Medulla oblongata (tissue), 1 donor: ENCODE measurements at regions not wholly inside any gene's neighbourhood (a gene's known extent, or its start where the extent isn't known, plus 50 kb on each side); places are given as distances from the start of the nearest gene placed in this dataset.
A peak's percentile ranks its signal among the peaks of the same experiment; 100 is the strongest.
"Not testable (repeated sequence)": the region's sequence is repeated elsewhere in the genome, so short reads cannot be mapped to it uniquely, and the experiment has no call there.

Experiments used
- DNase-seq: peaks from one replicate; pipeline ENCODE4 v3.0.0-alpha.2; 2015; ENCODE audit errors: extremely low spot score

DNA sequence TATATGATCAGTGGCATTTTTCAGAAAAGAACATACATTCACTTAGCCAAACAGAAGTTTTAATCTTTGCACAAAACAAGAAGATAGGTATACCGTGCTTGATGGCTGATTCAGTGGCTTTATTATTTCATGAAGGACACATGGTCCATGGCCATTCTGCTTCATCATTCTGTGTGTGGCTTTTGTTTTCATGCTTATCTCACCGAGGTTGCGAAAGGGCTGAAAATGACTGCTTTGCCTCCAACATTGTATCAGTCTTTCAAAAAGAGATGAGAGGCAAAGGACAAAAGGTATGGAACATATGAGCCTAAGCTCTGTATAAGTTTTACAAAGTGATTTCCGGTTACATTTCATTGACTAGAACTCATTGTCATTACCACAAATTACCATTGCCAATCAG is 541.1 kb downstream of the RAB28 start:
- no peak for DNase-seq

- DNase-seq, result no peak
These were observed 550.3 kb downstream of the RAB28 start for GRCh38 chr4:12933760-12934221.

DNA sequence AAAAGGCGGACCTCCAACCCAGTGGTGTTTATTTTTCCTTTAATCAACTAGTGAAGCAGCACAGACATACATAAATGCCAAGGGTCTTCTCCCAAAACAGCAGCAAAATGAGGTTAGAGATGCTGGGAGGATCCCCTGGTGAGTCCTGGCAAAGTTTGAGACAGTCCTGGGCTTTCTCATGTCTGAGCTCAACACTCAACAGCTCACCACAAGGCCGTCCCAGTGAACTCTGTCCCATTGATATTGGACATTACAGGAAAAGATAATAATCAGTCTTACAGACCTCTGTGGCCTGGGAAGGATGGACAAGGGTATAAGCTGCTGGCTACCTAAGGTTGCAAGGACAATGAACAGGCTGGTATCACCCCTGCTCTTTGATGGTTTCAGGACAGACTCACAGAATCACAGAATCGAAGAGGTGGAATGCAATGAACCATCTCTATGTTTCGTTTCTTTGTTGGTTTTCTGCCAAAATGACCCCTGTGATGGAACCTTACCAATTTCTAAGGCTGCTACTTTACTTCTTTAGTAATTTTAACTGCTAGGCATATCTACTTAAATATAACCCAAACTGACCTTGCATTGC is 551.8 kb downstream of the RAB28 start:
- DNase-seq, result no peak

DNA sequence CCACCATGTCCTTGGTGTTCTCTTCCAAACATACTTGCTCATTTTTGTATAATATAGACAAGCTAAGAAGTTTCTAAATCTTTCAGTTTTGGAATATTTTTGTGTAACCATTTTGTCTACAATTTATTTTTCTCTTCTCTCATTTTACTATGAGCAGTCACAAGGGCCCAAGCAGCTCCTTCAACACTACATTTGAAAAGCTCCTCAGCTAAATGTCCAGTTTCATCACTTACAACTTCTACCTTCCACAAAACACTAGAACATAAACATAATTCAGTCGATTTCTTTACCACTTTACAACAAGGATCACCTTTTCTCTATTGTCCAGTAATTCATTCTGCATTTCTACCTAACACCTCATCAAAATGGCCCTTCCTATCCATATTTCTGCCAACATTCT is 554.4 kb downstream of the RAB28 start:
- DNase-seq, result no peak

DNA sequence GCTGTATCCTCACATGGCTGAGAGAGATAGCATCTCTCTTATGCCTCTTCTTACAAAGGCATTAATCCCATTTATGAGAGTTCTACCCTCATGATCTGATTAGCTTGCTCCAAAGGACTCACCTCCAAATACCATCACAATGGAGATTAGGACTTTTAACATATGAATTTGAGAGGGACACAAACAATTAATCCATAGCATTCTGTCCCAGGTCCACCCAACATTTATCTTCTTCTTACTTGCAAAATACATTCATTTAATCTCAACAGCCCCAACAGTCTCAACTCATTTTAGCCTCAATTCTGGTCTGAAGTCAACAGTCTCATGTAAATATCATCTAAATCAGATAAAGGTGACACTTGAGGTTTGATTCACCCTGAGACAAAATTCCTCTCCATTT is 555.4 kb downstream of the RAB28 start:
- no peak for DNase-seq

DNA sequence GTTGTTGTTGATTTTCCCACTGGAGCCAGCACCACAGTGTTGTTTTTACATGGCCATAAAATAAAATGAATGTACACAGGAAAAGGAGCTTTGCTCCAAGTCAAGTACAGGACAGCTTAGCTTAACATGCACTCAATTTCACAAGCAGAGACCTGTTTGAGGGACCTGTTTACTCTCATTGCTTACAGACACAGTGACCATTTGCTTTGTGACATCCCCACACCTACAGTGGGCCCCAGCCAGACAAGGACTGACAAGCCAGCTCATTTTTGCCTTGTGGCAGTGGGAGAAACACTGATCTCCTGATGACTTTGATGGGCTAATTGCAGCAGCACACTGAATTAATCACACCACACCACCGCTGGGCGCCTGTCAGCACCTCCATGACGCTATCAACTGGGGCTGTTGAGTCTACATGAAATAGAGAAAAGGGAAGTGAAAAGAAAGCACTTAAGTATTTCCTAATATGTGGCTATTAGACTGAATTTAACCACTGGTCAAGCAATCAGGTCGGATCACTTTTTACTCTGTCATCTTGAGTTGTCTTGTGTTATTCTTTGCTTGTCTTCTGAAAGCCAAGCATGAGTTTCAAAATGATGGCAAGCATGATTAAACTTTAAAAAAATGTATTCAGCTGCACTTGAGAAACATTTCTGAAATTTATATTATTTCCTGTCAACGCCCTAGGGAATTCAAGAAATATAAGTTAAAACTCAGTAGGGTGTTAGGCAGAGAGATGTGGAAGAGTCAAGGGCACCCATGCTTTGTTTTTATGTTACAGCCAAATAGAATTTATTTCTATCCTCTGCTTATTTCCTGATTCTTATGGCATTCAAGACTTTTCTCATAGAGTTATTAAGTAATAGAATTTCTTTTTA is 557.7 kb downstream of the RAB28 start:
- DNase-seq, result no peak

DNA sequence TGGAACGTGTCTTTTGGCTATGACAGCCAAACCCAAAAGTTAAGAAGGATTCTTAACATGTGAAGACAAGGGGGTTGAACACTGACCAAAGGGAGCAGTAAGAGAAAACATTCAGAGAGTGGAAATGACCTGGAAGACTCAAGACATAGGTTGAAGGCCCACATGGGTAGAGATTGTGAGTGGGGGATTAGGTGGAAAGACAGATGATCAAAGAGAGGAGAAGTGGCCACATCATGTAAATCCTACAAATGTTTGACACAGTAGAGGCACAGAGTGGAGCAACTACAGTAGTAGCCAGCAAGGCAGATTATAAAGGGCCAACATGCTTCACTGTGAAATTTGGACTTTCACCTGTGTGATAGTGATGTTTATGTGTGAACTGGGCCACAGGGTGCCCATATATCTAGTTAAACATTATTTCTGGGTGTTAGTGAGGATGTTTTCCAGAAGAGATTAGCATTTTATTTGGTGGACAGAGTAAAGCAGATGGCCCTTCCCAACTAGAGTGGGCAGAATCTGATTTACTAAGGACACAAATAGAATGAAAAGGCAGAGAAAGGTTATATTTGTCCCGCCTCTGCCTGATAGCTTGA is 559.3 kb downstream of the RAB28 start:
- DNase-seq, result no peak

- no peak for DNase-seq
These were observed 559.9 kb downstream of the RAB28 start for GRCh38 chr4:12924253-12924652.

GRCh38 chr4:12912896-12913418 is 571.2 kb downstream of the RAB28 start:
- no peak for DNase-seq

DNA sequence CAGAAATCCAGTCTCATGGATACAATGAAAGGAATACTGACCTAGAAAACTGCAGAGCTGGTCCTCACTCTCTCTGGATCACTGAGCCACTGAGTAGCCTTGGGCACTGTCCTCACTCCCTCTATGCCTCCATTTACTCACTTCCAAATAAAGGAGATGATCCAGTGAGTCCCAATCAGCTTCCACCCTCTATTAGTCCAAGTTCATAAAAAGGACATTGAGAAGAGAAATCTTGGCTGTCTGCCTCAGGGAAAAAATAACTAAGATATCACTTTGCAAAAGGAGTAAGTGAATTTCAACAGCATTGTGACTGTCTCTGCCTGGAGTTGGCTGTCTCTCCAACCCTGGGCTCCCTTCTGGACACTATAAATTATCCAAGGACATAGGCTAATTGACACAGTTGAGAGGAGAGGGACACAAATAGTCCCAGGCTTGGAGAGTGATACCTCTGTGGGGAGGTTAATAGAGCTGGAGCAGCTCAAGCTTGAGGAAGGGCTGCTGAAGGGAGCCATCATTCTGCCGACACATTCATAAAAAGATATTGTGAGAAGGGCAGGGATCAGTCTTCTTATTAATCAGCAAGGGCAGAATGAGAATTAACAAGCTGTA is 572.3 kb downstream of the RAB28 start:
- DNase-seq, result no peak

GRCh38 chr4:12903640-12904039 is 580.5 kb downstream of the RAB28 start:
- DNase-seq, result not testable (repeated sequence)

DNA sequence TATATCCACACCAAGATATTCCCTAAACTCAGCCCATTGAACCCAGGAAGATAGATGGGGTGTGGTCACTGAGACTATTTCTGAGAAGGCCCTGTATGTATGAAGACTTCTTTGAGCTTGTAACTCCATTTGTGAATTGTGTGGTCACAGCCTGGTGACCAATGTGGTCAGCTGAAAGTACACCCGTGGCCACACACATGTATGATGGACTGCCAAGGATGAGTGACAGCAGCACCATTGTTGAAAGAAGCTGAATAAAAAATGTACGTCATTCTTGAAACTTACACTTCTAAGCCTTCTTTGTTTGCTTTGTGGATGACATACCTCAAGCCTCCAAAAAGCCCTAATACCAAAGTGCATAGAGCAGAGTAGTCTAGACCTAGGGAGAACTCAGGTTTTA is 581.4 kb downstream of the RAB28 start:
- no peak for DNase-seq

DNA sequence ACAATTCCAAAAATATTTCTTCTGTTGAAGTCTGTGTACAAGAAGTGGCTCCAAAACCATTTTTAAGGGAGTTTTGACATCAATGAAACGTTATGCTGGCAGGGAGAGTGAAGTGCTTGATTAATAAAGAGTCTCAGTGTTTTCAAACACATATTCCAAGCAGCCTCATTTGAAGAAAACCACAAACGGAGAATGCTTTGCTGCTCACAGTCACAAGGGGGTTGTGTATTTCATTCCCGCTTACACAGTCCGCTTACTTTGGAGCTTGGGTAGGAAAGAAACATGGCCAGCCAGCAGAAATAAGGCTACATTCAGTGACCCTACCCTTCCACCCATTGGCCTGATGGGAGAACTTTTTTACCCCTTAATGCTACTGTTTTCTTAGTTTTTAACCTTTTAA is 586.2 kb downstream of the RAB28 start:
- no peak for DNase-seq

GRCh38 chr4:12894062-12894461 is 590.1 kb downstream of the RAB28 start:
- no peak for DNase-seq

GRCh38 chr4:12889054-12889453 is 595.1 kb downstream of the RAB28 start:
- DNase-seq, result no peak

- no peak for DNase-seq
These were observed 599.0 kb downstream of the RAB28 start for GRCh38 chr4:12884846-12885796.

DNA sequence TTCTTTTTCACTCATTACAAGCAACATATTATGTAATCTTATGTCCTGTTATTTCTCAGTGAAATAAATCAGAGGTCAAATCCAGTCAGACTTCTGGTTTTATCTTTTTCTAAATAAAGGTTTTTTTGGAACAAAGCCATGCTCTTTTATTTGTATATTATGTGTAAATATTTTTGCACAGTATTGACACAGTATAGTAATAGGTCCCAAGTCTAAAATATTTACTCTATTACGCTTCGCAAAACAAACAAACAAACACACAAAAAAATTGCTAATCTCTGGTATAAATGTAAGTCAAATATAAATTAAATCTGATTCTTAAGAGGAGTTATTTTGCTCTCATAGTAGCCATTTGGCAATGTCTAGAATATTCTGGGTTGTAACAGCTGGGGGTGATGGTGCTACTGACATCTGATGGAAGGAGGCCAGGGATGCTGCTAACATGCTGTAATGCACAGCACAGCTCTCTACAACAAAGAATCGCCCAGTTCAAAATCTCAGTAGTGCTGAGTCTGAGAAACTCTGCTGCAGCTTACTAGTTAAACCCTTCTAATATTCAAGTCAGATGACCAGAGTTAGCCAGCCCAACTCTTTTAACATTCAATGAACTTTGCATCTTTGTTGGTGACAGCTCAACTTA is 602.1 kb downstream of the RAB28 start:
- peak; percentile 15 for DNase-seq

DNA sequence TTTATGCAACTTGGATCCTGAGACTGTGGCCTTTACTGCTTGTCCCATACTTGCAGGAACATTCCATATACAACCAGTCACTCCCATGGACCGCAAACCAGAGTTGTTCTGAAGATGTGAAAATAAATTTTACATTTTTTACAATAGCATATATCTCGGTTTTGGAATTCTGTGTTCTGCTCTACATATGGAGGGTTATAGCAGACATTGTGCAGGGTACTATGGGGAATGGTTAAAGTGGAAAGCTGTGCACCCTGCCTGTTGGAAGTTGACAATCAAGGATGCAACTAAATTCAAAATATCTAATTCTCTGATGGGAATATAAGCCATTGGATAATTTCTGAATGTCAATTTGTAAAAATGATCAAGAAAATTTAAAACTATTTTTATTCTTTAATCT is 603.3 kb downstream of the RAB28 start:
- DNase-seq, result no peak

DNA sequence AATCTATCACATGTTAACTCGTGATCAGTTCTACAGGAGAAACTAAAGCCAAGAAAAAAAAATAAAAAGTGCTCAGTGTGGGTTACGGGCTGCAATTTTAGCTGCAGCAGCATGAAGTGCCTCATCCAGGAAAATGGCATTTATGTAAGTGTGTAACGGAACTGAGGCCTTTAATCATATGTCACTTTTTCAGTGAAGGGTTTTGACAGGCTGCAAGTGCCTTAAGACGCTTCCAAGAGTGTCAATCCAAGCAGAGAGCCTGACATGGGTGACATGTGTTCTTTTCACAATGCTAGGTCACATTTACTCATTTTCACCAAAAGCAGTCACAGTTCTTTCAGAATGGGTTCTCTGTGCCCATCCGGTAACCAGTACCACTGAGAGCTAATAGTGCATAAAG is 604.6 kb downstream of the RAB28 start:
- no peak for DNase-seq

- DNase-seq, result no peak
These were observed 608.4 kb downstream of the RAB28 start for GRCh38 chr4:12875640-12876243.
